ENCODE measurements at regions not wholly inside any gene's neighbourhood (a gene's known extent, or its start where the extent isn't known, plus 50 kb on each side); places are given as distances from the start of the nearest gene placed in this dataset.

DNA sequence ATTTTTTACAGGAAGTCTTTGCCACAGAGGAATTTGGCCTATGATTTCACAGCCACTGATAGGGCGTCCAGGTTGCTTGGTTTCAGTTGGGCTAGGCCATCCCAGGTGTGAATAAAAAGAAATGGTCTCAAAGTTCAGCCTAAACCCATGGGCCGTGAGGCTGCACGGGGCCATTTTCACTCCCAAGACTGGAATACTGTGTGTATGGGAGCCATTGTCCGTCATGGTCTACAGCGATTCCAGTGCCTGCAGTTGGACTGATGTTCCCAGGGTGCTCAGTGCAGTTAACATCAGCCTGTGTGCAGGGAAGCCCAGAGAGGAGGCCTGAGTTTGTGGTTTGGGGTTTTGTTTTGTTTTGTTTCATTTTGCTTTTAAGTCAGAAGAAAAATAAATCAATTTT is 133.2 kb downstream of the ADSS2 start:
- TF ChIP-seq, protein P1, sequence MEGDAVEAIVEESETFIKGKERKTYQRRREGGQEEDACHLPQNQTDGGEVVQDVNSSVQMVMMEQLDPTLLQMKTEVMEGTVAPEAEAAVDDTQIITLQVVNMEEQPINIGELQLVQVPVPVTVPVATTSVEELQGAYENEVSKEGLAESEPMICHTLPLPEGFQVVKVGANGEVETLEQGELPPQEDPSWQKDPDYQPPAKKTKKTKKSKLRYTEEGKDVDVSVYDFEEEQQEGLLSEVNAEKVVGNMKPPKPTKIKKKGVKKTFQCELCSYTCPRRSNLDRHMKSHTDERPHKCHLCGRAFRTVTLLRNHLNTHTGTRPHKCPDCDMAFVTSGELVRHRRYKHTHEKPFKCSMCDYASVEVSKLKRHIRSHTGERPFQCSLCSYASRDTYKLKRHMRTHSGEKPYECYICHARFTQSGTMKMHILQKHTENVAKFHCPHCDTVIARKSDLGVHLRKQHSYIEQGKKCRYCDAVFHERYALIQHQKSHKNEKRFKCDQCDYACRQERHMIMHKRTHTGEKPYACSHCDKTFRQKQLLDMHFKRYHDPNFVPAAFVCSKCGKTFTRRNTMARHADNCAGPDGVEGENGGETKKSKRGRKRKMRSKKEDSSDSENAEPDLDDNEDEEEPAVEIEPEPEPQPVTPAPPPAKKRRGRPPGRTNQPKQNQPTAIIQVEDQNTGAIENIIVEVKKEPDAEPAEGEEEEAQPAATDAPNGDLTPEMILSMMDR (IDR thresholded peaks at IDR 0.05), result no peak
- TF ChIP-seq POLR2A (IDR thresholded peaks at IDR 0.05), result no peak

Measured in prostate gland (tissue), 2 donors.